ACHN (cell line): ENCODE measurements at regions not wholly inside any gene's neighbourhood (a gene's known extent, or its start where the extent isn't known, plus 50 kb on each side); places are given as distances from the start of the nearest gene placed in this dataset.

Experiments
- DNase-seq: peaks from one replicate; pipeline ENCODE4 v3.0.0-alpha.2; 2015
- in situ Hi-C: cut with HindIII; loops from 2 replicates; pipeline ENCODE4 v1.10.0; 2017; ENCODE audit warnings: low sequenced_read_pairs, low pct_ligation_motif_present, low pct_unique_long_range_greater_than_20kb

- in situ Hi-C loops: no loop called here
- DNase-seq: no peak
Measured at GRCh38 chr9:11892401-11892800, 800.8 kb upstream of the TYRP1 start.

DNA sequence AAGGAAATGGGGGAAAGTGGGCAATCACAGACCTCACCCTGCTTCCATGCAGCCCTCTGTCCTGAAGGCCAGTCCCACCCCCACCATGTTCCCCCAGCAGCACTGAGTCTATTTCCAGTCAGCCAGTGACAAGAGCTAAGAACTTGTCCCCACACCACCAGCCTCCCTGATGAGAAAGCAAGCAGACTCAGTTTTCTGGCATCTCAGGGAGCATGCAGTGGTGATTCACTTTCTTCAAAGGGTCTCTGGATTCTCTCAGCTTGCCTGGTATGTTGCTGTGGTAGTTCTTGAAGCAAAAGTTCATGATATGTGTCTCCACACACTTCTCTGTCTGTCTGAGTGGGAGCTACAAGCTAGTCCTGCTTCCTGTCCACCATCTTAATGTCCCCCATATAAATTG is 799.9 kb upstream of the TYRP1 start:
- no peak for DNase-seq
- in situ Hi-C loops: no loop called here

GRCh38 chr9:11894136-11894535 is 799.0 kb upstream of the TYRP1 start:
- in situ Hi-C loops: no loop called here
- no peak for DNase-seq

GRCh38 chr9:11902610-11903009 is 790.6 kb upstream of the TYRP1 start:
- no peak for DNase-seq
- in situ Hi-C loops: no loop called here

- no peak for DNase-seq
- in situ Hi-C loops: no loop called here
Measured at GRCh38 chr9:11915699-11916098, 777.5 kb upstream of the TYRP1 start.

DNA sequence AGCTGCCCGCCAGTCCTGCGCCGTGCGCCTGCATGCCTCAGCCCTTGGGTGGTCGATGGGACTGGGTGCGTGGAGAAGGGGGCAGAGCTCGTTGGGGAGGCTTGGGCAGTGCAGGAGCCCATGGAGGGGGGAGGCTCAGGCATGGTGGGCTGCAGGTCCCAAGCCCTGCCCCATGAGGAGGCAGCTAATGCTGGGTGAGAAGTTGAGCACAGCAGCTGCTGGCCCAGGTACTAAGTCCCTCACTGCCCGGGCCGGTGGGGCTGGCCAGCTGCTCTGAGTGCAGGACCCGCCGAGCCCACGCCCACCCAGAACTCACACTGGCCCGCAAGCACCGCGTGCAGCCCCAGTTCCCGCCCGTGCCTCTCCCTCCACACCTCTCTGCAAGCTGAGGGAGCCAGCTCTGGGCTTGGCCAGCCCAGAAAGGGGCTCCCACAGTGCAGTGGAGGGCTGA is 764.3 kb upstream of the TYRP1 start:
- in situ Hi-C loops: no loop called here
- DNase-seq: no peak

- DNase-seq: no peak
- in situ Hi-C loops: no loop called here
Measured at GRCh38 chr9:11931109-11931508, 762.1 kb upstream of the TYRP1 start.

DNA sequence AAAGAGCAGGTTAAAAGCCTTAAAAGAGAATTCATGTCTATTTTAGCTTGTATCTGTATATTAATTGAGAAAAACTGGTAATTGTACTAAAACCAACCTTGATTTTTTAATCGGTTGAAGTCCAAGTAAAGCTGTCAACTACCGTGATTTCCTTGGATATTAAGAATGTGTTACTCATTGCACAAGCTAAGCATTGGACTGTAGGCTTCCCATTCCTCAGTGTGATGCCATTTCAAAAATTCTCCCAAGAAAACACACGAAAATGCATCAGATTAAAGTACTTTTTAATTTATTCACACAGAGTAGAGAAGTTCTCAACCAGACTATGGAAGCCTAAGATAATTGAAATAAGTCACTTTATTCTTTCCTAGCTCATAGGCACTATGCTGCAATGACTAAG is 761.4 kb upstream of the TYRP1 start:
- in situ Hi-C loops: no loop called here
- DNase-seq: no peak

- DNase-seq: no peak
- in situ Hi-C loops: no loop called here
Measured at GRCh38 chr9:11933926-11934325, 759.3 kb upstream of the TYRP1 start.

- in situ Hi-C loops: no loop called here
- DNase-seq: no peak
Measured at GRCh38 chr9:11946531-11946930, 746.7 kb upstream of the TYRP1 start.

GRCh38 chr9:11962327-11962726 is 730.9 kb upstream of the TYRP1 start:
- DNase-seq: no peak
- in situ Hi-C loops: no loop called here

- in situ Hi-C loops: no loop called here
Measured at GRCh38 chr9:11966786-11967185, 726.4 kb upstream of the TYRP1 start.

GRCh38 chr9:11968631-11969030 is 724.6 kb upstream of the TYRP1 start:
- DNase-seq: no peak
- in situ Hi-C loops: no loop called here

More at GRCh38 chr9:11966786-11967185, 726.4 kb upstream of the TYRP1 start:
- DNase-seq: no peak

DNA sequence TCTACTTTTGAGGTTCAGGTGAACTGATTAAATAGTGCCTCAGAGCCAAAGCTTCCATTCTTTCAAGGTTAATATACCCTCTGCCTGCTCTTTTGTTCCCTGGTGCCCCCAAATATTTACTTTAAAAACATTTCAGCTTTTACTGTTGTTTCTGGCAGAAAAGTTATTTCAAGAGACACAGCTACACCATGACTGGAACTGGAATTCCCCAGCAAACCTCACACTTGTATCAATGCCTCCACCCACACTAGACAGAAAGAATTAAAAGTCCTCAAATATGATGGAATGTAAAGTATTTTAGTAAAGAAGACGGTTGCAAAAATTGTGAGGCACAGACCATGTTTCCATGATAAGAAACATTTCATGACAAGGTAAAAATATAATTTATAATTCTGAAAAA is 720.2 kb upstream of the TYRP1 start:
- in situ Hi-C loops: no loop called here
- DNase-seq: no peak

- in situ Hi-C loops: no loop called here
Measured at GRCh38 chr9:11973511-11973910, 719.7 kb upstream of the TYRP1 start.

GRCh38 chr9:11992866-11993265 is 700.3 kb upstream of the TYRP1 start:
- in situ Hi-C loops: no loop called here

More at GRCh38 chr9:11973511-11973910, 719.7 kb upstream of the TYRP1 start:
- DNase-seq: no peak

DNA sequence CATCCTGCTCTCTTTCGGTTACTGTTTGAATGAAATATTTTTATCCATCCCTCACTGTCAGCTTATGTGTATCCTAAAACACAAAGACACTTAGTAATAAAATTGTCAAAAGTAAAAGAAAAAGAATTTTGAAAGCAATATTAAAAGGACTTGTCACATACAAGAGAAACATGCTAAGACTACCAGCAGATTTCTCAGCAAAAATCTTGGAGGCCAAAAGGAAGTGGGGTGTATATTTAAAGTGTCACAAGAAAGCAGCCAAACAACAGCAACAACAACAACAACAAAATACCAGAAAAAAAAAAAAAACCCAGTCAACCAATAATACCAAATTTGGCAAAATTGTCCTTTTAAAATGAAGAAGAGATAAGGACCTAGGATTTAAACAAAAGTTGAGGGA is 678.7 kb upstream of the TYRP1 start:
- no peak for DNase-seq
- in situ Hi-C loops: no loop called here

More at GRCh38 chr9:11992866-11993265, 700.3 kb upstream of the TYRP1 start:
- DNase-seq: no peak

DNA sequence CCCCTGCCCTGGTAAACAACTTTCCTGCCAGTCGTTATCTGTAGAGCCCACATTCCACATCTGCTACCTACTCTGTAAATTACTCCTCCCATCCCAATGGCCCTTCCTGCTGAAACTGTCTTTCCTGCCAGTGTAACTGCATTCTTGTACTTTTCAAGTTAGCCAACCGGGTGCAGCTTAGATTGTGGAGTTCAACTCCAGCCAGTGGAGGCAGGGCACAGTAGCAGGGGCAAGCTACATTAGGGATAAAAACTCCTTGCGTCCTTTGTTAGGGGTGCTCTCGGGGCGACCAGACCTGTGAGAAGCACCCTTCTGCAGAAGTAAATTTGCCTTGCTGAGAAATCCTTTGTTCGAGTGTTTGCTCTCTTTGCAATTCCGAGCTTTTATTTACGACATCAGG is 639.0 kb upstream of the TYRP1 start:
- no peak for DNase-seq
- in situ Hi-C loops: no loop called here

GRCh38 chr9:12056874-12057273 is 636.3 kb upstream of the TYRP1 start:
- no peak for DNase-seq
- in situ Hi-C loops: no loop called here

- in situ Hi-C loops: no loop called here
- no peak for DNase-seq
Measured at GRCh38 chr9:12060067-12060466, 633.1 kb upstream of the TYRP1 start.

GRCh38 chr9:12060811-12061210 is 632.4 kb upstream of the TYRP1 start:
- no peak for DNase-seq
- in situ Hi-C loops: no loop called here
